NCI-H1105 treated with DMSO at 0.1 percent for 48 hours (cell line): ENCODE measurements at regions not wholly inside any gene's neighbourhood (a gene's known extent, or its start where the extent isn't known, plus 50 kb on each side); places are given as distances from the start of the nearest gene placed in this dataset.
"Not testable (repeated sequence)": the region's sequence is repeated elsewhere in the genome, so short reads cannot be mapped to it uniquely, and the experiment has no call there.

Experiments
- DNase-seq: peaks from one replicate; lab custom pipeline; 2025; lab: John Stamatoyannopoulos, UW

GRCh38 chr16:66242672-66243071 is 123.8 kb upstream of the CDH5 start:
- DNase-seq = no peak

DNA sequence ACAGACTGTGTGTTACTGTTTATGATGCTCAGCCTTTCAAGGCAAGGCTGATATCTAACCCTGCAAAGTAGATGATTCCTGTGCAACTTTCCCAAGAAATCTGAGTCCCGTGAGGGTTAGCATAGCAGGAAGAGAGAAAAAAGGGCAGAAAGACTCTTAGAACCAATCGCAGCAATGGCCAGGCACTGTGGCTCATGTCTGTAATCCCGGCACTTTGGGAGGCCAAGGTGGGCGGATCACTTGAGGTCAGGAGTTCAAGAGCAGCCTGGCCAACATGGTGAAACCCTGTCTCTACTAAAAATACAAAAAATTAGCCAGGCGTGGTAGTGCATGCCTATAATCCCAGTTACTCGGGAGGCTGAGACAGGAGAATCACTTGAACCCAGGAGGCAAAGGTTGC is 124.3 kb upstream of the CDH5 start:
- not testable (repeated sequence) for DNase-seq

- no peak for DNase-seq
Measured at GRCh38 chr16:66240631-66241395, 125.7 kb upstream of the CDH5 start.

DNA sequence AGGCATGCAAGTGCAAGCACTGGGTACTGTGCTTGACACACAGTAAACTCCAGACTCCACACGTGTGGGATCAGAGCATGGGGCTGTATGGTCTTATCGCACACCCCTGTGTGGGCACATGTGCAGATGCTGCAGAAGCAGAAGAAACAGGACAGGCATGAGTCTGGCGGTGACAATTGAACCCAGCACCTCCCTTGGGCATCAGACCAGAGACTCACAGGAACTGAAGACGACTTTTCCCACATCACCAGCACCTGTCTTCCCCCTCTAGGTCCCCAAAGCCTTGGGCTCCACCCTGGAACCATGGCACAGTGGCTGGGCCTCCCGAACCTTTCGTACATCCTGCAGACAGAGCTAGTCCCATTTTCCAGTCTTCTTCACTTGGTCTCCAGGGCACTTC is 126.4 kb upstream of the CDH5 start:
- DNase-seq = no peak

GRCh38 chr16:66238696-66239095 is 127.8 kb upstream of the CDH5 start:
- no peak for DNase-seq

DNA sequence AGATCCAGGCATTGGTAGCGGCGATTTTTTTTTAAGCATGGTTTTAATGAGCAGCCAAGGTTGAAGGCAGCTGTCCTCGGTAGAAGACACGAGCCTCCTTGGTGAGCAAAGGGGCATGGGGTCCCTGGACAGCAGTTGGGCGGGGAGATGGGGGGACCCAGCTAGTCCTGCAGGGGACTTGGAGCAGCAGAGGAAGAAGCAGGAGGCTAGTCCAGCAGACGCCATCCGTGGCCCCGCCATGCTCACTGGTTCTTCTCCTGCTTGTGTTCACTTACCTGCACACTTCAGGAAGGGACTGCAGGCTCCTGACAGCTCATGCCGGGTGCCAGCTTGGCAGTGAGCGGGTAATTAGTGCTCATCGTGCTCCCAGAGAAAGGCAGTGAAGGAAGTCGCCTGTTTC is 130.2 kb upstream of the CDH5 start:
- no peak for DNase-seq

DNA sequence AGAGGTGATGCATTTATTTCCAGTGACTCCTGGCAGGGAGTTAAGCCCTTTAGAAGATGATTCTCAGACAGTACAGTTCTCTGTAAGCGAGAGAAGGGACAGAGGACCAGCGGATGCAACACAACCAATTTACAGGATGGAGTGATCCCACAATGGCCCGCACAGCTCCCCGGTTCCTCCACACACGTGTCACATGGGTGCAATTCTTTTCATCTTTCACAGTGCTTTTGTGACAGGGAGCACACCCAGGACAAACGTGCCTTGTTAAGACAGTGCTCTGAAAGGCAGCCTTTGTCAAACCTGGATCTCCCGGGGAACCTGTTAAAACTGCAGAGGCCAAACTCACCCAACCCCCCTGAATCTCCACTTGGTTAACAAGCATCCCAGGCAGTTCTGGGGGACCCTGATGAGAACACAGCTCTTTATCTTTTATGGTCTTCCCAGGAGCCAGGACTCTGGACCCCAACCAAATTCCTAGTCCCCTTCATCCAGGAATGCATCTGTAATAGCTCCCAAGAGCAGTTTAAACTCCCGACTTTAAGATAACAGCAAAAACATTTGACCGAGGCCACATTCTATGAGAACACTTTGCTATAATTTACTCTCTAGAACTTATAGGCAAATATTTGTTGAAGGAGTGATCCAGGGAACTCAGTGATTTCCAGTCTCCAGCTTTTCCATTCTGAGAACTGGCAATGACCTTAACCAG is 134.9 kb upstream of the CDH5 start:
- no peak for DNase-seq

DNA sequence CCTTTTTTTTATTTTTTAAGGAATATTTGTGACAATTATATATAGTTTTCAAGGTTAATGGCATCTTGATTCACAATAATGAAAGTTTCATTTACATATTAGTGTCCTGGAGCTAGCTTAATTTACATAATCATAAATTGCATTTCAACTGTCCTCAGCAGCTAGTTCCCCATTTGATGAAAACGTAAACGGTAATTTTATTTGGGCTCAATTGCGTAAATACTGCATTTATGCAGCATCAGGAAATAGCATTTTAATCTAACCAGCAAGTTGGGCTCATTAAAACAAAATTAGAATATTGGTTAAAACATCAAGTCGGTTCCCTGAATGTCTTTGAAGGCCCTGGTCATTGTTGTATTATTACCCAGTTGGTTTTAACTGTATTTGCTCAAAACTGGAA is 136.8 kb upstream of the CDH5 start:
- DNase-seq = no peak

GRCh38 chr16:66228792-66229191 is 137.7 kb upstream of the CDH5 start:
- DNase-seq = no peak

GRCh38 chr16:66227766-66228530 is 138.5 kb upstream of the CDH5 start:
- no peak for DNase-seq

DNA sequence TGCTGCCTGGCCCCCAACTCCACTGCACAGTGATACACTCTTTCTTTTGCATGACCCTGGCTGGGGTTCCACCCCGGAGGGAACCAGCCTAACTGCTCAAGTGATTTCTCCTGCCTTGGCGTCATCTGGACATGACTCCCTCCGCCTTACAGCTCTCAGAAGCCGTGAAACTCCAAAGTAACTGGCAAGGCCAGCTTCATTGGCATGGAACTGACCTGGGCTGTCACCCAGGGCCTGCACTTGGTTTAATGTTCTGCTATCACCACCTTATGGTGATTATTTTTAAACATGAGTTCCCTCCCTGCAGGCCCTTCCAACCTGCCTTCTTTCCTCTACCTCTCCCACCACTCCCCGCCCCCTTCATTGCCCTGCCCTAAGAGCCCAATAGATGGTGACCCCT is 139.7 kb upstream of the CDH5 start:
- no peak for DNase-seq

DNA sequence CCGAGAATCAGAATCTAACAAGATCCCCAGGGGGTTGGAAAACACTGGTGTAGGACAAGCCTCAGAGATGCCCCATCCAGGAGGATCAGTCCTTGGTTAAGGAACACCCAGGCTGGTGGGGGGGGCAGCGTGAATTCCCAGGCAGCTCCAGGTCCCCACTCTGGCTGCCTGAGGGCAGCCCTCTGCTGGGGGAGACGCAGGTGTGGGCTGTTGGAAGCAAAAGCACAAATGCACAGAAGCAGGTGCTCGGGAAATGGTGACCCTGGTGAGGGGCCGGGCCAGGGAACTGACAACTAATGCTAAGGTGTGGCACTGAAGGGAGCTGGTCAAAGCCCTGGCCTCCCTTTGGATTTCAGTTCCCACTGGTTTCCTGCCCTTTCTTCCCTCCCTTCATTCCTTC is 140.8 kb upstream of the CDH5 start:
- DNase-seq = no peak

- DNase-seq = no peak
Measured at GRCh38 chr16:66224626-66225025, 141.9 kb upstream of the CDH5 start.

DNA sequence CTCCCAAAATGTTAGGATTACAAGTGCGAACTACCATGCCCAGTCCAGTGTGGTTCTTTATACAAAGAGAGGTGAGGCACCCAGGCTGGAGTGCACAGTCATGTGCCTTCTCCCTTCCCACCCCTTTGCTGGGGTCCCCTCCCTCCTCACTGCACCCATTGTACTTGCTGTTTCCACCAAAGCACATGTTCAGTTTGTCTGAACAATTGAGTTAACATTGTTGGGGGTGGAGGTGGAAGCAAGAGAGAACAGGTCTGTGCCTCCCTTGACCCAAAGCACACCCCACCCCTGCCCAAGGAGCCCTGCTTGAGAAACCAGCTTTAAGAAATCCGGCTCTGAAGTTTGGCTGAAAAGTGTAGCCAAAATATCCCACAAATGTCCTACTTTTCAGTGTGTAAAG is 142.3 kb upstream of the CDH5 start:
- DNase-seq = no peak

DNA sequence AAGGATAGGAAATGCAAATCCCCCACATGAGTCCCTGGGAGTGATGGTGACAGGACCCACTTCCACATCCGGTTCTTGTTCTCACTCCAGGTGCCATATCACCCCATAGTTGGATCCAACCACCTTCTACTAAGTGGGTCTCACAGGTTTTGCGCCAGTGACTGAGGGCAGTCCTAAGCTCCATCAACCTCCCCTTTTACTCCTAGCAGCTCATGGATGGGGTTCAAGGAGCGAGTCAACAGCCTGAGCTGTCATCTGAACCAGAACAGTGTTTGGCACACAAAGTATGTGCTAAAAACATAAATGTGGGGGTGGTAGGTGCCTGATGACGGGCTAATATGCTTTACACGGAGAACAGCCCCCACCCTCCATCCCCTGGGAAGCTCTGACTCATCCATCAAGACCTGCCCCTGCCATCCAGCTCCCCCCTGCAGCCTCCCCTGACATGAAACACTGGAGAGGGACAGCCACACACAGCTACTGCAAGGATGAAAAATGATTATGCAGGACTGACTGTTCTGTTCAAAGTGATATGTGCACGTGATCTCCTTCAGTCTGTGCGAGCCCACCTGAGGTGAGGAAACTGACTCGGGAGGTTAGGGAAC is 143.2 kb upstream of the CDH5 start:
- no peak for DNase-seq

- DNase-seq = no peak
Measured at GRCh38 chr16:66222756-66223155, 143.7 kb upstream of the CDH5 start.

- DNase-seq = no peak
Measured at GRCh38 chr16:66220702-66221101, 145.8 kb upstream of the CDH5 start.

- no peak for DNase-seq
Measured at GRCh38 chr16:66219491-66219890, 147.0 kb upstream of the CDH5 start.

- no peak for DNase-seq
Measured at GRCh38 chr16:66212428-66212827, 154.1 kb upstream of the CDH5 start.

DNA sequence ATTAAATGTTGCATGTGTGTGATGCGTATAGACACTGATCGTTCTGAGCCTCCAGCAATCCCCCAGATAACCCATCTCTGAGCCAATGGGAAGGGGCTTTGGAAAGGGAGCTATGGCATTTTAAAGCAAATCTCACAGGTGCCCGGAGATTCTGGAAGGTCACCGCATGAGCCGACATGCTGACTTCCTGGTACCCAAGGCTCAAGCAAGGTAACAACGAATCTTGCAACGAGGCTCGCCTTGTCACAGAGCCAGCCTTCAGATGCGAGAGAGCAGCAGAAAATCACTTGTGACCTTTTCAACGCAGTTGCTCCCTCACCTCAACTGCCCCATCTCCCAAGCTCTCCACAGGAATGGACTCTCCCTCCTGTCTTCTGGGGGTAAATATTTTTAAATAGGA is 154.8 kb upstream of the CDH5 start:
- no peak for DNase-seq

- DNase-seq = no peak
Measured at GRCh38 chr16:66207883-66208265, 158.6 kb upstream of the CDH5 start.

DNA sequence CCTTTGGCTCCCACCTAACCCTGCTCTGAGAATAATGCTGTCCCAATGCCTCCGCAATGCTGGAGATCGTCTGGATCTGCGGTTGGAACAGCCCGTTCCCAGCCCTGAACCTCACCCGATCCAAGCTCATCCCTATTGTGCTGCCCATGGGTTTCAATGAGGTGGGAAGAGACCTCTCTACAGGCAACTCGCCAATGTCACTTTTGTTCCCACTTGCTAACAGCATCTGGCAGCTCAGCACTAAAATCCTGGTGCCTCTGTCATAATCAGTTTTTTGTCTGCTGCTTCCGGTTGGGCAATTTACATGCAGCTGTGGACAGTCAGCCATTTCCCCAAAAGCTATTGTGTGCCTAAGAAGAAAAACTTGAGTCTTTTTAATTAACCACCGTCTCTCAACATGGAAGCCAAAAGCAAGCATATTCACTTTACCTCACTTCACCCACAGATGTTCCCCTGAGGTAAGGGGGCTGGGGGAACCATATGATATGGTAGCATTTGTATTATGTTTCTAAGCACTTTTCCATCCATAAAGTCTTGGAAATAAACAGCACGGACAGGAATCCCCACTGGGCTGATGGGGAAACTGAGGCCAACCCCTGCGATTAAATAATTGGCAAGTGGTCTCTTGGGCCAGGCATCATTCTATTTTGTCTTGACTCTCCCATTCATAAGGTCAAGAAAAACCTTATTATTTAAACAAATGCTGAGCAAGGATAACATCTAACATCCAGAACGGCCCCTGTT is 159.2 kb upstream of the CDH5 start:
- peak; percentile 46 for DNase-seq
